GM19035 (cell line): ENCODE measurements at regions not wholly inside any gene's neighbourhood (a gene's known extent, or its start where the extent isn't known, plus 50 kb on each side); places are given as distances from the start of the nearest gene placed in this dataset.

ENCODE experiments used
- ATAC-seq: cut with Tn5 transposase; IDR thresholded peaks from one replicate; pipeline ENCODE4 v1.9.1; 2021; ENCODE audit not compliant: unreplicated experiment

DNA sequence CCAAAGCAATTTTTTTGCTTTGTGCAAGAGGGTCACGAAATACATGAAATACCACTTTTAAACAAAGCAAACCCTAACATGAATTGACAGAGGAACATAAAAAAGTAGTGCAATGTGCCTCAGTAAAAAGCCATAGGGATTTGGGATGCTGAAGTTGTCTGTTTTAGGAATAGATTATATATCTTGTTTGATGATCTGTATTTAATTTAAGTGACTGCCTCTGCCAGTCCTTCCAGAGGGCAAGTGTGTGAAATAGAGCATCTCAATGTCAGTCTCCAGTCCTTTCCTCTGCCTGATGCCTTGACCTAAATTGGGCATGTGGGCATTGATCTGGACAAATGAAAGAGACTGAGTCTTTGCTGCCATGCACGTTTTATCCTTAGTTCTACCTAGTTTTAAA, 222.8 kb downstream of the PTPRC start:
- no peak for ATAC-seq

DNA sequence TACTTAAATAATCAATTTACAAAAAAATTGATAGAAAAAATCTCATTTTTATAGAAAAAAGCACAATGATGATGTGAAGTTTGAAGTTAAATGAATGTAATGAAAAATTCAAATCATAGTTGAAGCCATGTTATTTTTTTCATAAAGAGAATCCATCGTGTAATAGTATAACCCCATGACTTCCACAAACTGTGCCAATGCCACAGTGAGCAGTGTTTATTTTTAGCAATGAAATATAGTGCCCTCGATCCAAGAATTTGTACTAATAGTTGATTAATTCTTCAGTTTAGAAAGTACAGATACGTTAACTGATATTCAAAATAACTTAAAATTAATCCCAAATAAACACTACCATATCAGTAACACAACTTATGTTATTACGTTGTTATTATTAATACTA, 225.9 kb downstream of the PTPRC start:
- ATAC-seq: no peak

DNA sequence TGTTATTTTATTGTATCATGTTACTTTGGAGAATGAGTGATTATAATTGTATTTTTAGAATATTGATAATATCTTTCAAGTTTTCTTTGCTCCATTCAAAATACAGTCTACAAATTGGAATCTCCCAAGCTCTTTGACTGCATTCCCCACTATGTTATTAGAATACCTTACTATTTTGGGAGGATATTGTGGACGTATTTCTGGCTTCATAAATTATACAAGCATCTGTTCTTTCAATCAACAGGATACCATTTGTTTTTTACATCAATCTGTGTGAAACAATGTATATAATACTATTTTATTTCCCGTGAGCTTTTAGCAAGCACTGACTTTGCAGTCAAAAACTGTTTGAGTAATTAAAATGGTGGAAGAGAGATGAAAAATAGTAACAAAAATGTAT, 226.5 kb downstream of the PTPRC start:
- ATAC-seq: no peak

DNA sequence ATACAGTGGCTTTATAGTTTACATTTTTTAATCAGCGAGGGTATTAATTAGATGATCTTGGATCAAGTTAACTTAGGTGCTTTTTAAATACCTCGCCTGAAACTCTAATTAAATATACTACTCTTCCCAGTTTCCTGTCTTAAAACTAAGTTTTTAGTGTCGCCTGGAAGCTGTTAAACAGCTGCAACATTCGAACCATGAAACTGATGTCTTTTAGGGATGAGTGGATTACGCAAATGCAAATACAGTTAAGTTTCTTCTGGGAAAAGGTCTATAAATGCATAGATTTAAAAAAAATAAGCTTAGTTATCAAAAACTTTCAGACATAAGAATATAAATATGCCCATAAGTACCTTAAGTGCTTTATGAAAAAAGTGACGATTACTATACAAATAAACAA, 228.3 kb downstream of the PTPRC start:
- ATAC-seq: no peak

DNA sequence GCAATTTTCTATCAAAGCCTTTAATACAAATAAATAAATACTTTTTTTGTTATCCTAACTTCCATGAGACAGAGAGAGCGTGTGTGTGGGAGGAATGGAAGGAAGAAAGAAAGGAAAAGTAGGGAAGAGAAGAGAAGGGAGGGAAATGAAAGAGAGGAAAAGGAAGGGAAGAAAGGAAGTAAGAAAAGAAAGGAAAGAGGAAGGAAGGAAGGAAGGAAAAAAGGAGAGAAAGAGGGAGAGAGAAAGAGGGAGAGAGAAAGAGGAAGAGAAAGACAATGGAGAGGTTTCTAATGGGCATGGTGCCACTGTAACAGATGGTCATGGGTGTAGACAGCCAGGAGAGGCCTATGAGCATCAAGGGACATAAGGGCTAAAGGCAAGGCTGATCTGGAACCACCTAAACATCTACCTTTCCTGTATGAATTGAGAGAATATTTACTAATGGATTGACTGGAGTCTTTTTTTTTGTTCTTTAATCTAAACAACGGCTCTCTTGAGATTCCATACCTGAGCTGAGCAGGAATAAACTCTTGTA, 234.9 kb downstream of the PTPRC start:
- ATAC-seq: no peak

DNA sequence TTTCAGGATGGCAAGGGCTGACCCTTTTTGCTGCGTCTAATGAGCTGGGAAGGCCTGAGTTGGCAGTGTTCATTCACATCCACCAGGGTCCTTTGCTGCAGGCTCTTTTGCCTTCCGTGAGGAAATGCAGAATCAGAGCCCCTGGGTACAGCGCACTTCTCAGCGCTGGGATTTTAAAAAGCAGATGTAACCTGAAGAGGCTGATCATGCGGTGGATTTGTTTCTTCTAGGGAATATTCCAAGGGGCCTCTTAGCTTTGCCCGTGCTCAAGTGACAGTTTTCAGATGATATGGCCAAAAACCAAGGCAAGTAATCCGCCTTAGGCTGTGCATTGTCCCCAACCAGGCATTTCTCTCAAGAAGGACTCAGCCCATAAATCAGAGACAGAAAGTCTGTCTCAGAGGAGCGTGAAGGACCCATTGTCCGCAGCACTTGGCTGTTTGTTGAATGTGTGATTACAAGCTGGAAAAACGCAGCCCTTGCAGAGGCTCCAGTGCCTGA, 237.6 kb downstream of the PTPRC start:
- no peak for ATAC-seq

DNA sequence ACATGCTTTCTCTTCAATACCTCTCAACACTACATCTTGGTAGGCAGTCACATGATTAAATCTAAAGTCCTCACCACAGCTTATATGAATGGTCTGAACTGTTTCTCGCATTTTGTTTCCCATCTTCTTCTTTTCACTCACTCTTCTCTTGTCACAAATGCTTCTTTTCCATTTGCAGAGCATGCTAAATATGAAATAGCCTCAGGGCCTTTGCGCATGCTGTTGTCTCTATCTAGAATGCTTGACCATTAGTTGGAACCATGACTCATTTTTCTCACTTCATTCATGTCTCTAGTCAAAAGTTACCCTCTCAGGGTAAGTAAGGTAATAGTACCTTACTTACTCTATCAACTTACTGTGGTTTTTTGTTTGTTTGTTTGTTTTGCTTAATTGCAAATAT, 239.7 kb downstream of the PTPRC start:
- no peak for ATAC-seq

DNA sequence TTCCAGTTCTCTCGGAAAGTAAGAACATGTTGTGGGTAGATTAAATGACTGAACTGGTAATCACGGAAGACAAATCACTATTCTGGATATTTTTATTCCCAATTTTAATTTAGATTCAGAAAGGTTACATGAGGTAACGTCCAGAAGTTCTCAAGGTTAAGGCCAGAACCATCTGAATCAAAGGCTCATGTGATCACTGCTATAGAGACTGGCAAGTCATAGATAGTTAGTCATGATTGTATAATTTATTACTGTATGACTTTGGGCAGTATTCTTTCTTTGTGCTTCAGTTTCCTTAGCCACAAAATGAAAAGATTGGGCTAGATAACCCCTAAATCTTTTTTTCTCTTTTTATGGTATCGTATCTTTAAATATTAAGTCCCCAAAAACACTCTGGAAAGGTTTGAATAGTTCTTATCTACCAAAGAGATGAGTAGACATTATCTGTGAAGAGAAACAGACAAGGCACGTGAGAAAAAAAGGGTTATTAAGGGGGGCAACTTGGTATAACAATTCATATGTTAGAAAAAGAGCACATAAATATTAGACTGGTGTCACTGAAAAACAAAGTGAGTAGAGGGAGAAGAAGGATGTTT, 241.0 kb downstream of the PTPRC start:
- ATAC-seq: no peak

DNA sequence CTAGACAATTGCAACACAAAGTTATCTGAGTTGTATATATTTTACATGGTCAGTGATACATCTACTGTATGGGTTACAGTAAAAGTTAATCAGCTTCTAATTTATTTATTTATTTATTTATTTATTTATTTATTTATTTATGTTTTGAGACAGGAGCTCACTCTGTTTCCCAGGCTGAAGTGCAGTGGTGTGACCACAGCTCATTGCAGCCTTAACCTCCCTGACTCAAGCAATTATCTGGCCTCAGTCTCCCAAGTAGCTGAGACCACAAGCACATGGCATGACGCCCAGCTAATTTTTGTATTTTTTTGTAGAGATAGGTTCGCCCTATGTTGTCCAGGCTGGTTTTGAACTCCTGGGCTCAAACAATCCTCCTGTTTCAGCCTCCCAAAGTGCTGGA, 241.6 kb downstream of the PTPRC start:
- ATAC-seq: no peak

DNA sequence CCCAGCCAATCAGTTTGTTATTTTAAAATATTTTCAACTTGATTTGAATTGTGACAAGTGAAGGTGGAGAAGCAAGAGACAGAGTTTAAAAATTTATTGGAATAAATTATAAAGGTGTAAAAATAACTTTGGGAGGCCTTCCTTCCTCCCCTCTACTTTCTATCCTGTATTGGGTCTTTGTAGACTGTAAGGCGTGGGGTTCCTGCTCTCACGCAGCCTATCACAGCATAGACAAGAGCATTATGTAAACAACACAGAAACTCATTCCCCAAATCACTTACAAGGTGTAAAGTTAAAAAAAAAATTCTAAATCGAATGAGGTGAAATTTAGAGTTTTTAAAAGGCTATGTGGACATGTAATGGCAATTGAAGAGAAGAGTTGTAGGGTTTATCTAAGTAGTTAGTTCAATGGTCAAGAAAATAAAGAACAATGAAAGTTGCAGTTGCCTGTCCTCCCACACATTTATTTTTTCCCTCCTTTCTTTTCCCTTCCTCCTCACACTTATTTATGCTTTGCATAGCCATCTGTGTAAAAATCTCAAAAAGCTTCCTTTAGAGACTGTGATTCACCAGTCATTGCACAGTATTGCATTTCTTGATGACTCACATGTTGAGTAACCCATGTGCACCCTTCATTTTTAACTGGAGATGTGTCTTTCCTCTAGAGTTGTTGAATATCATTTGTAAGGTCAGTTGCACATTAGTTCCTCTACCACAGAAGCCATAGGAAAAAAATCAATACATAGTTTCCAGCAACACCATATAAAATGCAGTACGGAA, 242.2 kb downstream of the PTPRC start:
- no peak for ATAC-seq

DNA sequence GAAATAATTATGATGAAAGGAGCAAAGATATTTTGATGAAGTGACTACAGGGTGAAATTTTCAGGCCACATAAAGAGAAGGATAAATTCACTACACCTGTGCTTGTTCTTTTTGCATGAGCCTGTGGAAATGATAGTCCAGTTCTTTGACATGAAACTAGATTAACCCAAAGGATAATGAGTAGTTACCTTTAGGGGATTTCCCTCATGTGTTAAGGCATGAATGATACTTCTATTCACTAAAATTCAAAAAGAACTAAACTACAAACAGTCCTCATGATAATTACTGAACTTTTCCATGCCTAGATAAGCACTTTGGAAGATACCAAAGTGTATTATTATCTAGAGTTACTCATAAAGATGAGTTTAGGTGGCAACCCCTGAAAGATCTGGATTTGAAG, 244.3 kb downstream of the PTPRC start:
- no peak for ATAC-seq

DNA sequence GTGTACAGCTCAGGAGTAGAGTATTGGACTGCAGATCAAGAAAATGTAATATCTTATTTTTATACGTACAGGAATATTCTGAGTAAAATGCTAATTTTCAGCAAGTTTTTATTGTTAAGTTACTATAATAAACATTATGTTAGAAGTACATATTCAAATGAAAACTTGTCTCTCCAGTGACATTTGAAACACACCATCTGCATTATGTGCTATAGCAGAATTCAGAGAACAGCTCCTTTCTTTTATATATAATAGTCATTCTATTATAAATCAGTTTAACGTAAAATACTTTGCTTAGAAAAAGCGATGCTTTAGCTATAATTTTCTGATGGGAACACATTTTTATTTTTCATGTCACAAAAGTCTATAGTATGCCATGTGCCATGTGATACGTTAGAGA, 249.0 kb downstream of the PTPRC start:
- ATAC-seq: no peak

DNA sequence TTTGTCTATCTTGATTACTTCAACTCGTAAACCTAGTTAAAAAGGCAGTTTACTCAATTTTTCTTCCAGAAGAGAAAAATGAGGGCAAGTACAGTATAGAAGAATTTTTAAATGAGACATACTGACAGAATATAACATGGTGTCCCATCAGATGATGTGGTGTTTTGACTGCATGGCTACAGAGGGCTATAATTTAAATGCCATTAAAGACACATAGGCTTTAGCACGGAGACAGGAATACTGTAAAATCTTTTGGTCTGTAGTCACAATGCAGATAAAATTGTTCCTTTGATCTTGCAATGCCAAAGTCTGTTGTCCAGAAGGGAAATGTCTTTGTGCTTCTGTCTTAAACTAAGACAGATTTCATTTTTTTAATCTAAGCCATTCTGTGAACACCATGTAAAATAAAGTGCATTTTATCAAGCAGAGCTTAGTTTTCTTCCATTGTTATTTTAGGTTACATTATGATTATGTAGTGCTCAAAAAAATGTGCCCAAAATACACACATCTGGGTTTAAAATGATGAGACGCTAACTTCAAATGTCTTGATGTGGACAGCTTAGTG, 249.6 kb downstream of the PTPRC start:
- no peak for ATAC-seq

DNA sequence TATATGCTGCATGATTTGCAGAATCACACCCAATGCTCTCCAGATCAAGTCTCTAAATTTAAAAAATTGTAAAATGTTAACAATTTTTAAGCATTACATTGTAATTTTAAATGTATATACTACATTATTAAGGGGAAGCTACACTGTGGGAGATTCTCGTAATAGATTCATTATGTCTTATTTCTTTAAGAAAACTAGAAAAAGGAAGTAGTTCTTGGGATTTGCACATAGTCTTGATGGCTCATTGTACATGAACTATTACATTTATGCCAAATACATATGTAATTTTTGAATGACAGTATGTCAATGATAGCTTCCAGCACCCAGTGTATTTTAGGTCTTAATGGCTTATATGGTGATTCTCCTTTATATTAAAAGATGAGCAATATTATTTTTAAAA, 250.3 kb downstream of the PTPRC start:
- no peak for ATAC-seq

DNA sequence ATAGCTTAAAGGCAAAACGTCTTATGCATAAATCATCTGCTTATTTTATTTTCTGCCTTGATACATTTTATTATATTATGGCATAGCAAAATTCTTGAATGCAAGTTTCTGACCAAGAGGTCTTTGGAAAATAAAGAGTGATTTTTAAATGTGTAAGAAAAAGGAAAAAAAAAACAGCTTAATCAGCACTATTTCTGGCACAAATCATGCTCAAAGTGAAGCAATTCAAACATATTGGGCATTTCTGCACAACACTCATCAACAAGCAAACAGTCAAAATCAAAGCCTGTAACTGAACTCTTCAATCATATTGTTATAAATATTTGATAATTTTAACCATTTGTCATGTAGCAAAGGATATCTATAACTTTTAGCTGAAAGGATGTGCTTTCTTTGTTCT, 250.9 kb downstream of the PTPRC start:
- no peak for ATAC-seq

DNA sequence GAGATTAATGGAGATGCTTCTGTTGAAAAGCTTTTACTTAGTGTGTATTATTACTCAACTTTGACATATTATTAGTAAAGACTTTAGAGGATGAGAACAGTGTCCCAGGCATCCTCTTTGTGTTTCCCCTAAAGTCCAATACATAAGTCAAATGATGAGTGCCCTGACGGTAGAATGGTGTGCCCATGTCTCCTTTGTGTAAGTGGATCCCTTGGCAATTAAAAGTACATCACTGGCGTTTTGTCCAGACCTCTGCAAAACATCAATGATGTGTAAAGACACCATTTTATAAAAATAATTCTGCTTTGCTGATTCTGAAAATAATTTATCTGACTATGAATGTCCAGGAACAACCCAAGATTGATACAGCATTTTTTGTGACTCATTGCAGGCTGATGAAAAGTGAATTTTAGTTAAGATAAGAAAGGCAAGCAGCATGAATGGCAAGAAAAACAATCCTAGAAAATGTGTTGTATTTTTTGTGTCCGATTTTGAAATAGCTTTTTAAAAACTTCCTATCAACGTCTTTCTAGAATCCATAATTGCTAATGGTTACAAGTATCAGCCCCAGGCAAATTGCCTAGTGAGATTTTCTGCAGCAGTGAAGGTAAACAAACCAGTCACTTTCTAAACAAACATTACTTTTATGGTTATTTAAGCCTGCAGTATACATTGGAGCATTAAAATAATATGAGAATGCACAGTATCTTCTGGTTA, 251.5 kb downstream of the PTPRC start:
- no peak for ATAC-seq

DNA sequence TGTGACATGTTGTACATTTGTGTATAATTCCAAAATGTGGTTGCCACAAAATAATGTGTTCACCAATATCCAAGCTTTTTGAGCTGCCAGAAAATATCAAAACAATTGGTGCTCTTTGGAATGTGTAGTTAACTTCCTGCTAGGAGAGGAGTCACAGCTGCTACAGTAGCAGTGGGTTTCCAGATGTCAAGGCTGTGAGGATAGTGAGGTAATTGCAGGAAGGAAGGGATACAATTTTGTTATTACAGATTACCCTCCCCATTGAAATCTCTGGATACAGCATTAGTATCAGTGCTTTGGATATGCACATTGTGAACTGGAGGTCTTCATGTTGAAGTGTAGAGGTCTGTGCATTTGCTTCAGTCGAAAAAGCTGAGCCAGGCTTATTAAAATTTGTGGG, 253.2 kb downstream of the PTPRC start:
- ATAC-seq: no peak

DNA sequence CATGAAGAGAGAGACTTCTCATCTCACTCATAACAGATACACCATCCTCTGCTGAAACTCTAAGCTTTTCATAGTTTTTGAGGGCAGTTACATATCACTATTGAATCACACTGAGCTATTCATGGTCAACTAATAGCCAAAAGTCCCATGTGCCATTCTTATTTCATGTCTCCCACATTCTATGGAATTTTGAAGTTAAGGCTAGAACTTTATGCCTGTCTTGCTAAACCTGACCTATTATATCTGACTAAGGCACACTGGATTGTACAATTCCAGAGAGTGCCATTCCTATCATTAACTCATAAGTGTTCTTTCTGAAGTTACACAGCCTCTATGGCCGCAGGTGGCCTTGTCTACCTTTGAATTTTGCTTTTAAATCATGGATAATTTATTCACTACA, 254.3 kb downstream of the PTPRC start:
- ATAC-seq: no peak

DNA sequence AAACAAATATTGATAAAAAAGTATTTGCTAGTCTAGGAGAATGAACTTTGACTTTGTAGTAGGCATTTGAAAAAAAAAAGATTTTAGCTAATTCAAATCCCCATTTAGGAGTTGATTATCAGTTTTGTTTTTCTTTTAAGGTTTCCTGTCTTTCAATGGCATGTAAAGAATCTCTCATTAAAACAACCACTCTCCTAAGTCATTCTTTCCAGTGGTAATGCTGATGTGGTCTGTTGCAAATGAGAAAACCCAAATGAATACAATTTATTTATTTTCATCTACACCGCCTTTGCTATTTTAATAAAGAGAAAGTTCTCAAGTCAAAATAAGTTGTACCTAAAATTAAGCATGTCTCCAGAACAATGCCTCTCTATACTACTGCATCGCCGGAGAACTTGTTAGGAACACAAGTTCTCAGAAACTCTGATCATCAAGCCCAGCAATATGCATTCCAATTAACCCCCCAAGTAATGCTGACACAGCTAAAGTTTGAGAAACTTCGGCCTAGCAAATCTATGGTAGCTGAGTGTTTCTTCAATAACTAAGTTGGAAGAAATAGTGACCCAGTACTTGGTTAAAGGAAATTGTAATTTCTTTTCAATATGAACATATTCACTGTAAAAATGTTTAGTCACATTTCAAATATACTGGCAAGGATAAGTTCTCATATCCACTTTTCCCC, 255.1 kb downstream of the PTPRC start:
- ATAC-seq: no peak

DNA sequence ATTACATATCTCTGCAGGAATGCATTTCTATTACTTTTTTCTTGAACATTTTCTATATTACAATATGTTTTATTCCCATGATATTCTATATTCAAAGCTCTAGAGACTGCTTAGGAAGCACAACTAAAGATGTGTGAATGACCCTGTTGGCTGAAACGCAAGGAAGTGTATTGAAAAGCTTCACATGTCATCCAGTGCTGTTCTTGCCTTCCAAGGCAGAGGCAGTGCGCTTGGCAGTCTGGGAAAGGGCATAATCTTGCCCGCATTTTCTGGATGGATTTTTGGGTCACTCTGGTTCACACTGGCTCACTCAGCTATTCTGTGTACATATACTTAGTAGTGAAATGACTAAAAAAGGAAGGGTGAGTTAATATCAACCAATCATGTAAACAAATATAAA, 262.4 kb downstream of the PTPRC start:
- no peak for ATAC-seq

DNA sequence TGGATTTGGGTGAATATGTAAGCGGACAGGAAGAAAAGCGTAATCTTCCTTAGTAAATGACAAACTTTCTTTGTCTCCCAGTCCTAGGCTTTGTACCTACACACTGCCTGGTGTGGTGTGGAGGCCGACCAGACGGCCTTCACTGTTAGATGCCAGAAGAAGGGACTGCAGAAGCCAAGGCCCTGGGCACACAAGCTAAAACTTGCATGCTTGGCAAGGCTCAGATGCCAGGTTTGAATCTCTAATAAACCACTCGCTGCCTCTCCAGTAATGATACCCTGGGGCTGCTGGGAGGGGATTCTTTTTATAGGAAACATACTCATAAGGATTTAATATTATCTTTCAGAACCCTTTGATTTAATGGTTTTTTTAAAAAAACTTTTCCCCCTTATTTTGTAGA, 263.8 kb downstream of the PTPRC start:
- no peak for ATAC-seq
